A549 (cell line): ENCODE measurements at regions not wholly inside any gene's neighbourhood (a gene's known extent, or its start where the extent isn't known, plus 50 kb on each side); places are given as distances from the start of the nearest gene placed in this dataset.

Source experiments
- ATAC-seq, 2 experiments: fragments of 200-7000 bp in 1 of 2; fragments of >200 bp in 1 of 2; cut with Nextera tagmentation in 1 of 2; cut with Tn5 transposase in 1 of 2; 3 replicates each; pipeline versions ENCODE4 v1.8.0 to v1.9.1; 2018 to 2020; ENCODE audit warnings: mild to moderate bottlenecking in 1 of 2, moderate library complexity in 1 of 2
- CTCF ChIA-PET: fragments of 300-600 bp; sonication (Branson Sonifier 250); formaldehyde crosslinking; extraction: SDS; loops from one replicate; lab custom pipeline; 2021; ENCODE audit warnings: antibody characterized with exemption, inconsistent platforms; lab: Yijun Ruan, JAX
- POLR2A ChIA-PET: fragments of 350-600 bp; formaldehyde crosslinking; extraction: SDS; loops from one replicate; lab custom pipeline; 2021; ENCODE audit warnings: antibody characterized with exemption, inconsistent platforms; lab: Yijun Ruan, JAX
- DNase-seq, 2 experiments: peaks; one replicate each; pipeline versions ENCODE4 v3.0.0 to v3.0.0-alpha.2; 2011 to 2016; ENCODE audit warnings: low read depth in 1 of 2, low spot score in 1 of 2
- FAIRE-seq: peaks from 2 replicates; lab custom pipeline; 2011; peaks lifted over from hg19 to GRCh38; lab: Jason Lieb, UNC
- H3K27ac ChIP-seq, 2 experiments: fragments of >200 bp; sonication (Bioruptor Twin); formaldehyde crosslinking; 3 replicates each; pipeline ENCODE4 v1.5.1; 2016 to 2017
- H3K4me1 ChIP-seq: fragments of >200 bp; sonication (Bioruptor Twin); formaldehyde crosslinking; 3 replicates; pipeline ENCODE4 v1.6.1; 2016
- H3K4me2 ChIP-seq: fragments of >200 bp; sonication (Bioruptor Twin); formaldehyde crosslinking; 3 replicates; pipeline ENCODE4 v1.6.1; 2016
- H3K4me3 ChIP-seq: fragments of >200 bp; sonication (Bioruptor Twin); formaldehyde crosslinking; 3 replicates; pipeline ENCODE4 v1.5.1; 2016
- H3K9me3 ChIP-seq: fragments of >200 bp; sonication (Bioruptor Twin); formaldehyde crosslinking; 3 replicates; pipeline ENCODE4 v1.6.1; 2016
- CBX8 ChIP-seq: fragments of 200-600 bp; sonication (generic); IDR thresholded peaks from 2 replicates; pipeline ENCODE4 v1.6.1; 2016
- CEBPB ChIP-seq, 2 experiments: fragments of >200 bp in 1 of 2; sonication (Bioruptor Twin) in 1 of 2; formaldehyde crosslinking in 1 of 2; IDR thresholded peaks; 2 replicates each; pipeline ENCODE4 v1.6.1; 2012 to 2016
- CHD4 ChIP-seq: fragments of 200-600 bp; sonication (generic); IDR thresholded peaks from 2 replicates; pipeline ENCODE4 v1.6.1; 2016; ENCODE audit warnings: antibody characterized with exemption, mild to moderate bottlenecking, borderline replicate concordance
- EP300 ChIP-seq, 2 experiments: fragments of >200 bp; sonication (Bioruptor Twin); formaldehyde crosslinking; IDR thresholded peaks; 2 replicates in 1 of 2; 3 replicates in 1 of 2; pipeline ENCODE4 v1.6.1; 2016 to 2017
- FOSB ChIP-seq: fragments of 250-450 bp; sonication (Bioruptor Pico); IDR thresholded peaks from 2 replicates; pipeline ENCODE4 v1.5.0; 2020; ENCODE audit warnings: mild to moderate bottlenecking, moderate library complexity
- HDAC2 ChIP-seq: fragments of 200-600 bp; sonication (generic); IDR thresholded peaks from 2 replicates; pipeline ENCODE4 v1.6.1; 2016
- HOXA7 ChIP-seq: fragments of 250-450 bp; sonication (Bioruptor Pico); IDR thresholded peaks from 2 replicates; pipeline ENCODE4 v1.5.0; 2020; ENCODE audit warnings: mild to moderate bottlenecking, moderate library complexity
- HOXB5 ChIP-seq: fragments of 250-450 bp; sonication (Bioruptor Pico); IDR thresholded peaks from 2 replicates; pipeline ENCODE4 v1.5.0; 2020; ENCODE audit warnings: mild to moderate bottlenecking, moderate library complexity
- JUN ChIP-seq, 2 experiments: fragments of >200 bp; sonication (Bioruptor Twin); formaldehyde crosslinking; IDR thresholded peaks; 2 replicates in 1 of 2; 3 replicates in 1 of 2; pipeline ENCODE4 v1.6.1; 2016 to 2017
- KDM1A ChIP-seq: fragments of 200-600 bp; sonication (generic); IDR thresholded peaks from 2 replicates; pipeline ENCODE4 v1.6.1; 2016; ENCODE audit warnings: low read depth, mild to moderate bottlenecking
- MAZ ChIP-seq: fragments of 150-350 bp; IDR thresholded peaks from 2 replicates; pipeline ENCODE4 v1.6.1; 2014; ENCODE audit warnings: antibody characterized with exemption, low read depth, low read length, borderline replicate concordance
- MYC ChIP-seq: IDR thresholded peaks from 2 replicates; pipeline ENCODE4 v1.6.1; 2012; ENCODE audit warnings: mild to moderate bottlenecking, inconsistent platforms, low read length, improper control_type of control experiment, borderline replicate concordance
- NFE2L2 ChIP-seq: fragments of 150-350 bp; conservative IDR thresholded peaks from 2 replicates; pipeline ENCODE4 v1.6.1; 2014; ENCODE audit warnings: low read length
- PBX3 ChIP-seq: IDR thresholded peaks from 2 replicates; pipeline ENCODE4 v1.6.1; 2012
- RARB ChIP-seq: fragments of 250-450 bp; sonication (Bioruptor Pico); IDR thresholded peaks from 2 replicates; pipeline ENCODE4 v1.8.0; 2021; ENCODE audit warnings: mild to moderate bottlenecking, moderate library complexity
- RCOR1 ChIP-seq: fragments of 150-350 bp; IDR thresholded peaks from 2 replicates; pipeline ENCODE4 v1.6.1; 2014; ENCODE audit warnings: antibody characterized with exemption, low read length, low read depth
- SMC3 ChIP-seq: fragments of >200 bp; sonication (Bioruptor Twin); formaldehyde crosslinking; IDR thresholded peaks from 3 replicates; pipeline ENCODE4 v1.6.1; 2018; ENCODE audit warnings: inconsistent platforms
- ZC3H11A ChIP-seq: fragments of 450-650 bp; IDR thresholded peaks from 2 replicates; pipeline ENCODE4 v1.6.1; 2014; ENCODE audit warnings: antibody characterized with exemption, mild to moderate bottlenecking
- WGBS: methylation state at CpG from one replicate; pipeline ENCODE4 v1.1.6; 2017; ENCODE audit errors: missing lambda C conversion rate; 5-methylcytosine and 5-hydroxymethylcytosine counted together
- TF ChIP-seq, protein P1 (sequence below): IDR thresholded peaks from 2 replicates; pipeline ENCODE4 v1.6.1; 2012; ENCODE audit warnings: low read depth, borderline replicate concordance
- TF ChIP-seq, protein P2 (sequence below): fragments of >200 bp; sonication (Bioruptor Twin); formaldehyde crosslinking; IDR thresholded peaks from 3 replicates; pipeline ENCODE4 v1.5.1; 2016
- TF ChIP-seq, protein P3 (sequence below): fragments of 150-350 bp; IDR thresholded peaks from 2 replicates; pipeline ENCODE4 v1.6.1; 2014; ENCODE audit warnings: low read depth, mild to moderate bottlenecking, low read length
- TF ChIP-seq, protein P4 (sequence below): fragments of 250-450 bp; sonication (Bioruptor Pico); IDR thresholded peaks from 2 replicates; pipeline ENCODE4 v1.5.0; 2021; ENCODE audit warnings: mild to moderate bottlenecking, moderate library complexity, borderline replicate concordance

GRCh38 chr9:69985971-69986370 is 57.7 kb upstream of the MAMDC2 start:
- Histone ChIP-seq H3K27ac (no peak overlapping the region), H3K4me1 (no peaks in the 10 kb centered on the region), H3K9me3 (no peaks in the 10 kb centered on the region), H3K4me3 (no peak overlapping the region), H3K4me2 (no peak overlapping the region)
- ChIA-PET POLR2A (no interaction called here), CTCF (interaction anchor here (0.8 to 1.6 kb wide), 2 partner anchors 21 to 125 kb away, joined by 3 to 5 read pairs; no protein-coding TSS in a partner anchor)
- 10% methylated on average over 2 of the region's 2 CpGs for WGBS
- FAIRE-seq (no peak), ATAC-seq (no peak), DNase-seq (no peak)
- TF ChIP-seq MYC, result no peak
- no peak for TF ChIP-seq FOSB (CRISPR knock-in tag)
- TF ChIP-seq JUN (IDR thresholded peaks at IDR 0.05), result no peak

DNA sequence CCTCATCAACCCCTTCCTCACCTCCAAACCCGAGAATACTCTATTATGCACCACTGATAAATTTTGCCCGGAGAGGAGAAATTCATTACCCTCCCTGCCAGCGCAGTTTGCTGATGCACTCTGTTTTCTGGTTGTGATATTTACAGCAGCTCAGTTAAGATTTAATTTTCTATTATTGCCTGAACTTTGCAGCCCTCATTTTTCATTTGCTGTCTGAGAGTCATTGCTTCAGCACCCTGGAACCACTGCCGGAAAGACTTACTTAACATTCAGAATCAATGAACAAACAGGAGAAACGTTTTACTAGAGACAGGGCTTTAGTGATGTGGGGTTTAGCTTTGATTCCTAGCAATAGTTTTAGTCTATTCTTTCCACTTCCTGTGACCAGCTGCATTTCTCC is 56.7 kb upstream of the MAMDC2 start:
- DNase-seq (no peak), FAIRE-seq (no peak), ATAC-seq (no peak)
- Histone ChIP-seq H3K9me3 (no peaks in the 10 kb centered on the region), H3K27ac (no peak overlapping the region), H3K4me3 (no peak overlapping the region), H3K4me1 (no peaks in the 10 kb centered on the region), H3K4me2 (no peak overlapping the region)
- ChIA-PET CTCF (interaction anchor here (1.6 to 2.8 kb wide), 2 partner anchors 15 to 124 kb away, joined by 5 to 8 read pairs; no protein-coding TSS in a partner anchor), POLR2A (no interaction called here)
- TF ChIP-seq NFE2L2 (no peak), SMC3 (no peak), RARB (CRISPR knock-in tag) (no peak), RCOR1 (no peak), HDAC2 (no peak), HOXA7 (CRISPR knock-in tag) (no peak), PBX3 (no peak), KDM1A (no peak), EP300 (IDR thresholded peaks at IDR 0.05) (no peak), CBX8 (no peak), MAZ (no peak)
- TF ChIP-seq, protein P1, sequence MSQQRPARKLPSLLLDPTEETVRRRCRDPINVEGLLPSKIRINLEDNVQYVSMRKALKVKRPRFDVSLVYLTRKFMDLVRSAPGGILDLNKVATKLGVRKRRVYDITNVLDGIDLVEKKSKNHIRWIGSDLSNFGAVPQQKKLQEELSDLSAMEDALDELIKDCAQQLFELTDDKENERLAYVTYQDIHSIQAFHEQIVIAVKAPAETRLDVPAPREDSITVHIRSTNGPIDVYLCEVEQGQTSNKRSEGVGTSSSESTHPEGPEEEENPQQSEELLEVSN, result no peak
- TF ChIP-seq, protein P2, sequence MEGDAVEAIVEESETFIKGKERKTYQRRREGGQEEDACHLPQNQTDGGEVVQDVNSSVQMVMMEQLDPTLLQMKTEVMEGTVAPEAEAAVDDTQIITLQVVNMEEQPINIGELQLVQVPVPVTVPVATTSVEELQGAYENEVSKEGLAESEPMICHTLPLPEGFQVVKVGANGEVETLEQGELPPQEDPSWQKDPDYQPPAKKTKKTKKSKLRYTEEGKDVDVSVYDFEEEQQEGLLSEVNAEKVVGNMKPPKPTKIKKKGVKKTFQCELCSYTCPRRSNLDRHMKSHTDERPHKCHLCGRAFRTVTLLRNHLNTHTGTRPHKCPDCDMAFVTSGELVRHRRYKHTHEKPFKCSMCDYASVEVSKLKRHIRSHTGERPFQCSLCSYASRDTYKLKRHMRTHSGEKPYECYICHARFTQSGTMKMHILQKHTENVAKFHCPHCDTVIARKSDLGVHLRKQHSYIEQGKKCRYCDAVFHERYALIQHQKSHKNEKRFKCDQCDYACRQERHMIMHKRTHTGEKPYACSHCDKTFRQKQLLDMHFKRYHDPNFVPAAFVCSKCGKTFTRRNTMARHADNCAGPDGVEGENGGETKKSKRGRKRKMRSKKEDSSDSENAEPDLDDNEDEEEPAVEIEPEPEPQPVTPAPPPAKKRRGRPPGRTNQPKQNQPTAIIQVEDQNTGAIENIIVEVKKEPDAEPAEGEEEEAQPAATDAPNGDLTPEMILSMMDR, result no peak
- 26% methylated on average over 5 of the region's 5 CpGs for WGBS

DNA sequence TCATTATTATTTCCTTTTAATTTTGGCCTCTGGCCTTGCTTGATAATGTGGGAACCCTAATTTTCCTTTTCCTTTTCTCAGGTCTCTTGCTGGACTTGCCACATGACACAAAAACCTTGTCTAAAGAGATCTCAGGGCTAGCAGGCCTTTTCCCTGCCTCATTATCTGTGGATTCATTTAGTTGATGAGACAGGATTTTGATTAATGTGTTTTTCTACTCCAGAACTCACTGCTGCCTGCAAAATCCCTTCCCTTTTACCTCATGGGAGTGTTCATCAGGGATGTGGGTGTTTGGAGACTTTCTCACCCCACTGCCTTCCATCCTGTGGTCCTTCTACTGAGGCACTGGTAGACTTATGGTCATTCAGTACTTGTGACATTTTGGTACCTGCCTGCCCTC is 56.2 kb upstream of the MAMDC2 start:
- no peak overlapping the region for H3K4me2 ChIP-seq
- DNase-seq (no peak), FAIRE-seq (no peak), ATAC-seq (no peak)
- H3K4me3 ChIP-seq, result no peak overlapping the region
- ChIA-PET CTCF (interaction anchor here (2.8 kb wide), 1 partner anchor 16 kb away, joined by 8 read pairs; no protein-coding TSS in a partner anchor), POLR2A (no interaction called here)
- TF ChIP-seq ZC3H11A (no peak), MYC (no peak), HOXA7 (CRISPR knock-in tag) (no peak), MAZ (no peak)
- no peaks in the 10 kb centered on the region for H3K4me1 ChIP-seq
- H3K9me3 ChIP-seq, result no peaks in the 10 kb centered on the region
- H3K27ac ChIP-seq, result no peak overlapping the region

DNA sequence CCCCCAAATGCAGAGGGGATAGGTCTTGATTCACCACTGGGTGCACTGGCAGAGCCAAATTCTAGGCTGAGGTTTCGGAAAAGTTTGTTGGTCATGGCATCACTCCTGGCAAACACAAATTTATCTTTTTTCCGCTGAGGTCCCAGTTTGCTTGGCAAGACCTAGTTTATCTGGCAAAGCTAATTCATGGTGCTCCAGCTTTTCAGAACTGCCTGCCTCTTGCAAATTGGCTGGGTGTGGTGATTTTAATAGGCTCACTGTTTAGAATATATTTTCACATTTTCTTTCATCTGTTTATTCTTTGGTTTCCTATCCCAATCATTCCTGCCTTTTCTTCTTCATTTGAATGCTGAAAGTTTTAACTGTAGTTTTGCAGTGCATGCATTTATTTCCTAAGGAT is 50.5 kb upstream of the MAMDC2 start:
- Histone ChIP-seq H3K4me3 (no peak overlapping the region), H3K4me2 (no peak overlapping the region), H3K27ac (no peak overlapping the region), H3K4me1 (no peaks in the 10 kb centered on the region), H3K9me3 (no peaks in the 10 kb centered on the region)
- ATAC-seq (no peak), FAIRE-seq (no peak), DNase-seq (no peak)
- whole genome bisulfite sequencing, result 86% methylated on average over 2 of the region's 2 CpGs
- ChIA-PET CTCF (interaction anchor here (0.9 to 2.4 kb wide), 4 partner anchors 9 to 120 kb away, joined by 3 to 6 read pairs (median 4); no protein-coding TSS in a partner anchor), POLR2A (no interaction called here)
- TF ChIP-seq MAZ (no peak), CEBPB (IDR thresholded peaks at IDR 0.05) (no peak), HOXB5 (no peak), CHD4 (no peak), CBX8 (no peak)
- TF ChIP-seq, protein P3, sequence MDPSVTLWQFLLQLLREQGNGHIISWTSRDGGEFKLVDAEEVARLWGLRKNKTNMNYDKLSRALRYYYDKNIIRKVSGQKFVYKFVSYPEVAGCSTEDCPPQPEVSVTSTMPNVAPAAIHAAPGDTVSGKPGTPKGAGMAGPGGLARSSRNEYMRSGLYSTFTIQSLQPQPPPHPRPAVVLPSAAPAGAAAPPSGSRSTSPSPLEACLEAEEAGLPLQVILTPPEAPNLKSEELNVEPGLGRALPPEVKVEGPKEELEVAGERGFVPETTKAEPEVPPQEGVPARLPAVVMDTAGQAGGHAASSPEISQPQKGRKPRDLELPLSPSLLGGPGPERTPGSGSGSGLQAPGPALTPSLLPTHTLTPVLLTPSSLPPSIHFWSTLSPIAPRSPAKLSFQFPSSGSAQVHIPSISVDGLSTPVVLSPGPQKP, result no peak
- TF ChIP-seq, protein P4, sequence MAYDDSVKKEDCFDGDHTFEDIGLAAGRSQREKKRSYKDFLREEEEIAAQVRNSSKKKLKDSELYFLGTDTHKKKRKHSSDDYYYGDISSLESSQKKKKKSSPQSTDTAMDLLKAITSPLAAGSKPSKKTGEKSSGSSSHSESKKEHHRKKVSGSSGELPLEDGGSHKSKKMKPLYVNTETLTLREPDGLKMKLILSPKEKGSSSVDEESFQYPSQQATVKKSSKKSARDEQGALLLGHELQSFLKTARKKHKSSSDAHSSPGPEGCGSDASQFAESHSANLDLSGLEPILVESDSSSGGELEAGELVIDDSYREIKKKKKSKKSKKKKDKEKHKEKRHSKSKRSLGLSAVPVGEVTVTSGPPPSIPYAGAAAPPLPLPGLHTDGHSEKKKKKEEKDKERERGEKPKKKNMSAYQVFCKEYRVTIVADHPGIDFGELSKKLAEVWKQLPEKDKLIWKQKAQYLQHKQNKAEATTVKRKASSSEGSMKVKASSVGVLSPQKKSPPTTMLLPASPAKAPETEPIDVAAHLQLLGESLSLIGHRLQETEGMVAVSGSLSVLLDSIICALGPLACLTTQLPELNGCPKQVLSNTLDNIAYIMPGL (CRISPR knock-in tag), result no peak
- TF ChIP-seq, protein P2, result no peak
